Stimulated activated CD8-positive, alpha-beta memory T cell treated with anti-CD3 and anti-CD28 coated beads, Interleukin-4, amount 100 ng/mL, for 48 hours (primary cell): ENCODE measurements at regions not wholly inside any gene's neighbourhood (a gene's known extent, or its start where the extent isn't known, plus 50 kb on each side); places are given as distances from the start of the nearest gene placed in this dataset.
"Not testable (repeated sequence)": the region's sequence is repeated elsewhere in the genome, so short reads cannot be mapped to it uniquely, and the experiment has no call there.

Experiments used
- DNase-seq: peaks from one replicate; pipeline ENCODE4 v3.0.0-alpha.2; 2020

GRCh38 chr5:163706053-163706771, 200.8 kb downstream of the MAT2B start:
- DNase-seq, result no peak

GRCh38 chr5:163712011-163712410, 206.6 kb downstream of the MAT2B start:
- DNase-seq, result no peak

- DNase-seq, result no peak
Measured at GRCh38 chr5:163718272-163718671, 212.9 kb downstream of the MAT2B start.

GRCh38 chr5:163724305-163724704, 218.9 kb downstream of the MAT2B start:
- DNase-seq, result no peak

GRCh38 chr5:163727028-163727427, 221.6 kb downstream of the MAT2B start:
- DNase-seq, result no peak

GRCh38 chr5:163730206-163730756, 224.9 kb downstream of the MAT2B start:
- no peak for DNase-seq

- DNase-seq, result no peak
Measured at GRCh38 chr5:163731256-163731655, 225.8 kb downstream of the MAT2B start.

- DNase-seq, result no peak
Measured at GRCh38 chr5:163735069-163735468, 229.7 kb downstream of the MAT2B start.

GRCh38 chr5:163747586-163747985, 242.2 kb downstream of the MAT2B start:
- no peak for DNase-seq

GRCh38 chr5:163748934-163749333, 243.5 kb downstream of the MAT2B start:
- no peak for DNase-seq

- not testable (repeated sequence) for DNase-seq
Measured at GRCh38 chr5:163750415-163750814, 245.0 kb downstream of the MAT2B start.

GRCh38 chr5:163755505-163755904, 250.1 kb downstream of the MAT2B start:
- DNase-seq, result no peak

- no peak for DNase-seq
Measured at GRCh38 chr5:163756170-163756569, 250.8 kb downstream of the MAT2B start.

- no peak for DNase-seq
Measured at GRCh38 chr5:163757344-163757743, 251.9 kb downstream of the MAT2B start.

- no peak for DNase-seq
Measured at GRCh38 chr5:163758283-163758711, 252.9 kb downstream of the MAT2B start.

- no peak for DNase-seq
Measured at GRCh38 chr5:163759000-163759704, 253.7 kb downstream of the MAT2B start.

- DNase-seq, result no peak
Measured at GRCh38 chr5:163760498-163760897, 255.1 kb downstream of the MAT2B start.

GRCh38 chr5:163766936-163767670, 261.7 kb downstream of the MAT2B start:
- no peak for DNase-seq

GRCh38 chr5:163770625-163771024, 265.2 kb downstream of the MAT2B start:
- DNase-seq, result no peak

- DNase-seq, result no peak
Measured at GRCh38 chr5:163772241-163772640, 266.8 kb downstream of the MAT2B start.

GRCh38 chr5:163772644-163773043, 267.2 kb downstream of the MAT2B start:
- no peak for DNase-seq

GRCh38 chr5:163773226-163773625, 267.8 kb downstream of the MAT2B start:
- no peak for DNase-seq

- DNase-seq, result no peak
Measured at GRCh38 chr5:163789870-163790269, 284.5 kb downstream of the MAT2B start.
